IMR-90 (cell line): ENCODE measurements at regions not wholly inside any gene's neighbourhood (a gene's known extent, or its start where the extent isn't known, plus 50 kb on each side); places are given as distances from the start of the nearest gene placed in this dataset.

Experiments
- ATAC-seq: fragments of 200-7000 bp; cut with Tn5 transposase; 2 replicates; pipeline ENCODE4 v1.9.1; 2020; ENCODE audit warnings: low read depth, mild to moderate bottlenecking, moderate library complexity
- BruUV-seq: library from RNA; stranded (reverse); fragments of 400-500 nt; replicated peaks from 2 replicates; lab custom pipeline; 2021; lab: Mats Ljungman, UMichigan
- CTCF ChIA-PET: fragments of 300-600 bp; formaldehyde crosslinking; extraction: SDS; loops from one replicate; lab custom pipeline; 2021; ENCODE audit warnings: antibody characterized with exemption; lab: Yijun Ruan, JAX
- POLR2A ChIA-PET: fragments of 300-600 bp; sonication (Branson Sonifier 250); formaldehyde crosslinking; loops from one replicate; lab custom pipeline; 2022; ENCODE audit warnings: antibody characterized with exemption; ENCODE audit not compliant: unreplicated experiment; lab: Charles Lee
- DNase-seq: peaks from one replicate; pipeline ENCODE4 v3.0.0; 2013
- H2AFZ ChIP-seq: replicated peaks from 2 replicates; pipeline ENCODE3; 2013; ENCODE audit warnings: low read length, mild to moderate bottlenecking; ENCODE audit not compliant: poor library complexity
- H2AK5ac ChIP-seq: 2 replicates; pipeline ENCODE4 v1.6.1; 2013; ENCODE audit warnings: low read depth, low read length, inconsistent platforms
- H2AK9ac ChIP-seq: replicated peaks from 2 replicates; pipeline ENCODE3; 2013; ENCODE audit warnings: mild to moderate bottlenecking, low read depth, low read length, moderate library complexity; ENCODE audit not compliant: poor library complexity
- H2BK120ac ChIP-seq: 2 replicates; pipeline ENCODE4 v1.6.1; 2013; ENCODE audit warnings: low read depth, low read length, inconsistent platforms
- H2BK15ac ChIP-seq: 3 replicates; pipeline ENCODE4 v1.6.1; 2013; ENCODE audit warnings: low read depth, low read length, inconsistent platforms
- H2BK20ac ChIP-seq: 2 replicates; pipeline ENCODE4 v1.6.1; 2013; ENCODE audit warnings: low read depth, mild to moderate bottlenecking, inconsistent platforms, low read length, moderate library complexity
- H2BK5ac ChIP-seq: 2 replicates; pipeline ENCODE4 v1.6.1; 2013; ENCODE audit warnings: mild to moderate bottlenecking, low read depth, low read length, inconsistent platforms; ENCODE audit not compliant: poor library complexity, severe bottlenecking
- H3K14ac ChIP-seq: replicated peaks from 2 replicates; pipeline ENCODE4 v1.6.1; 2013; ENCODE audit warnings: low read depth, low read length, inconsistent platforms
- H3K18ac ChIP-seq: 2 replicates; pipeline ENCODE4 v1.6.1; 2013; ENCODE audit warnings: low read depth, low read length, control low read depth
- H3K23ac ChIP-seq: 2 replicates; pipeline ENCODE4 v1.6.1; 2013; ENCODE audit warnings: low read depth, low read length, inconsistent platforms
- H3K27ac ChIP-seq: 2 replicates; pipeline ENCODE4 v1.5.1; 2013; ENCODE audit warnings: mild to moderate bottlenecking, control low read depth, low read length; ENCODE audit not compliant: insufficient read depth
- H3K27me3 ChIP-seq: 2 replicates; pipeline ENCODE4 v1.6.1; 2013; ENCODE audit warnings: low read length; ENCODE audit not compliant: control insufficient read depth, insufficient read depth
- H3K36me3 ChIP-seq: 2 replicates; pipeline ENCODE4 v1.6.1; 2013; ENCODE audit warnings: low read length, mixed read lengths; ENCODE audit not compliant: control insufficient read depth, insufficient read depth
- H3K4ac ChIP-seq: 2 replicates; pipeline ENCODE4 v1.6.1; 2013; ENCODE audit warnings: low read depth, low read length, inconsistent platforms
- H3K4me1 ChIP-seq: 2 replicates; pipeline ENCODE4 v1.6.1; 2013; ENCODE audit warnings: low read length, mixed read lengths; ENCODE audit not compliant: control insufficient read depth, insufficient read depth
- H3K4me2 ChIP-seq: 2 replicates; pipeline ENCODE4 v1.6.1; 2013; ENCODE audit warnings: low read depth, mild to moderate bottlenecking, control low read depth, low read length, moderate library complexity
- H3K4me3 ChIP-seq: 2 replicates; pipeline ENCODE4 v1.5.1; 2013; ENCODE audit warnings: low read depth, mild to moderate bottlenecking, control low read depth, low read length, moderate library complexity; ENCODE audit not compliant: insufficient read depth
- H3K56ac ChIP-seq: 2 replicates; pipeline ENCODE4 v1.6.1; 2013; ENCODE audit warnings: low read length, inconsistent platforms; ENCODE audit not compliant: insufficient read depth; ENCODE audit errors: extremely low read depth
- H3K79me1 ChIP-seq, 2 experiments: 2 replicates each; pipeline ENCODE4 v1.6.1; 2013; ENCODE audit warnings: low read length in 2 of 2, inconsistent platforms in 1 of 2, low read depth in 1 of 2
- H3K9ac ChIP-seq: 2 replicates; pipeline ENCODE4 v1.6.1; 2013; ENCODE audit warnings: low read depth, low read length, control low read depth
- H3K9me1 ChIP-seq: 2 replicates; pipeline ENCODE4 v1.6.1; 2013; ENCODE audit warnings: low read length, inconsistent platforms; ENCODE audit not compliant: insufficient read depth
- H3K9me3 ChIP-seq: 2 replicates; pipeline ENCODE4 v1.6.1; 2013; ENCODE audit warnings: low read length; ENCODE audit not compliant: control insufficient read depth, insufficient read depth
- H4K20me1 ChIP-seq: 2 replicates; pipeline ENCODE4 v1.6.1; 2013; ENCODE audit warnings: low read length, inconsistent platforms; ENCODE audit not compliant: insufficient read depth
- H4K5ac ChIP-seq: 2 replicates; pipeline ENCODE4 v1.6.1; 2013; ENCODE audit warnings: mild to moderate bottlenecking, low read depth, low read length, control low read depth
- H4K8ac ChIP-seq, 2 experiments: 2 replicates each; pipeline ENCODE4 v1.6.1; 2013; ENCODE audit warnings: low read depth in 2 of 2, low read length in 2 of 2, control low read depth in 1 of 2, inconsistent platforms in 1 of 2
- H4K91ac ChIP-seq: 2 replicates; pipeline ENCODE4 v1.6.1; 2013; ENCODE audit warnings: low read depth, low read length, inconsistent platforms; ENCODE audit not compliant: insufficient read depth
- BHLHE40 ChIP-seq: fragments of 150-350 bp; IDR thresholded peaks from 2 replicates; pipeline ENCODE4 v1.6.1; 2016; ENCODE audit warnings: mild to moderate bottlenecking, low read depth, low read length
- CEBPB ChIP-seq: IDR thresholded peaks from 2 replicates; pipeline ENCODE4 v1.6.1; 2012; ENCODE audit warnings: low read depth, low read length, improper control_type of control experiment
- CHD1 ChIP-seq: IDR thresholded peaks from 2 replicates; pipeline ENCODE4 v1.6.1; 2012; ENCODE audit warnings: low read depth, low read length, improper control_type of control experiment
- MAFK ChIP-seq: IDR thresholded peaks from 2 replicates; pipeline ENCODE4 v1.6.1; 2012; ENCODE audit warnings: low read depth, low read length, improper control_type of control experiment
- MAZ ChIP-seq: IDR thresholded peaks from 2 replicates; pipeline ENCODE4 v1.6.1; 2012; ENCODE audit warnings: low read depth, mild to moderate bottlenecking, low read length, improper control_type of control experiment, moderate library complexity, borderline replicate concordance
- MXI1 ChIP-seq: IDR thresholded peaks from 2 replicates; pipeline ENCODE4 v1.6.1; 2012; ENCODE audit warnings: low read depth, mild to moderate bottlenecking, low read length, moderate library complexity, borderline replicate concordance
- NFE2L2 ChIP-seq: fragments of 150-350 bp; IDR thresholded peaks from 2 replicates; pipeline ENCODE4 v1.6.1; 2016; ENCODE audit warnings: low read depth, mild to moderate bottlenecking, low read length
- POLR2A ChIP-seq: IDR thresholded peaks from 2 replicates; pipeline ENCODE4 v1.6.1; 2012; ENCODE audit warnings: mild to moderate bottlenecking, low read depth, low read length
- RAD21 ChIP-seq: IDR thresholded peaks from 2 replicates; pipeline ENCODE4 v1.6.1; 2012; ENCODE audit warnings: low read length, improper control_type of control experiment
- RCOR1 ChIP-seq: IDR thresholded peaks from 2 replicates; pipeline ENCODE4 v1.6.1; 2012; ENCODE audit warnings: mild to moderate bottlenecking, low read length, improper control_type of control experiment; ENCODE audit not compliant: insufficient replicate concordance
- RFX5 ChIP-seq: IDR thresholded peaks from 2 replicates; pipeline ENCODE4 v1.8.0; 2012; ENCODE audit warnings: low read depth, mild to moderate bottlenecking, low read length, moderate library complexity
- SMC3 ChIP-seq: fragments of 150-350 bp; IDR thresholded peaks from 2 replicates; pipeline ENCODE4 v1.6.1; 2016; ENCODE audit warnings: low read depth, mild to moderate bottlenecking, antibody characterized with exemption, low read length, moderate library complexity
- WGBS, 2 experiments: methylation state at CpG; one replicate each; pipeline versions ENCODE4 v1.1.5 to v1.1.7; 2013; ENCODE audit warnings: missing lambda C conversion rate in 2 of 2; ENCODE audit not compliant: insufficient read length in 1 of 2; ENCODE audit errors: extremely low coverage in 2 of 2; 5-methylcytosine and 5-hydroxymethylcytosine counted together
- dilution Hi-C: fragments of 300-500 bp; cut with HindIII; formaldehyde crosslinking; loops from one replicate; pipeline ENCODE4 v1.14.3; 2018; ENCODE audit warnings: low sequenced_read_pairs; ENCODE audit not compliant: unreplicated experiment
- in situ Hi-C: fragments of 300-500 bp; cut with MboI; formaldehyde crosslinking; loops from 3 replicates; pipeline ENCODE4 v1.14.3; 2019; ENCODE audit warnings: low sequenced_read_pairs, inconsistent platforms, mixed read lengths
- intact Hi-C: fragments of 100-400 bp; cut with micrococcal nuclease; formaldehyde crosslinking; loops from 2 replicates; pipeline ENCODE4 v1.10.0; 2022
- TF ChIP-seq, protein P1 (sequence below): fragments of 150-350 bp; IDR thresholded peaks from 2 replicates; pipeline ENCODE4 v1.6.1; 2017; ENCODE audit warnings: mild to moderate bottlenecking, antibody characterized with exemption, low read length, low read depth

DNA sequence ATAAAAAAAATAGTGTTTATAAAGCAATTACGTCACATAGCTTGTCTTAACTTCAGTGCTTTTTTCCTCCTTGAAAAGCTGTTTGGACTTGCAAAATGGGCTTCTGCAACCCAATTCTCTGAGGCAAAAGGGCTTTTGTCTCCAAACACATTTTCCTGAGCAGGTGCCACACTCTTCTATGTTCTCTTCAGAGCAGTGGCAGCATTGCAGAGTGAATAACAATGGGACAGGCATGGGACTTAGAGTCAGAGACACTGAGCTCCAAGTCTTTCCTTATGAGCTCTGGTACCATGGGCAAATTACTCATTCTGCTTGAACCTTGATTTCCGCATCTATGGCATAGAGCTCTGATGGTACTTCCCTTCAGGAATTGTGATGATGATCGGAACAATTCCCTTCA, 149.0 kb downstream of the ARL6IP6 start:
- Histone ChIP-seq H2BK15ac (no peak overlapping the region), H2AK5ac (no peak overlapping the region), H2AFZ (no peak overlapping the region), H3K9me1 (no peaks in the 10 kb centered on the region), H4K20me1 (no peaks in the 10 kb centered on the region), H4K91ac (no peak overlapping the region), H3K18ac (no peak overlapping the region), H2BK120ac (no peak overlapping the region), H3K4me1 (no peaks in the 10 kb centered on the region), H2AK9ac (no peak overlapping the region), H3K23ac (no peak overlapping the region), H3K4me2 (no peak overlapping the region), H3K36me3 (no peaks in the 10 kb centered on the region), H4K5ac (no peak overlapping the region), H3K27me3 (no peaks in the 10 kb centered on the region), H3K4ac (no peak overlapping the region), H2BK20ac (no peak overlapping the region), H3K56ac (no peak overlapping the region), H3K79me1 (no peaks in the 10 kb centered on the region), H3K27ac (no peak overlapping the region), H2BK5ac (no peak overlapping the region), H3K9ac (no peak overlapping the region), H3K14ac (no peak overlapping the region), H4K8ac (no peak overlapping the region), H3K4me3 (no peak overlapping the region), H3K9me3 (no peaks in the 10 kb centered on the region)
- TF ChIP-seq POLR2A (no peak), CHD1 (no peak), BHLHE40 (no peak), CEBPB (no peak), MXI1 (no peak), NFE2L2 (no peak), MAZ (no peak), RCOR1 (no peak), SMC3 (no peak), RAD21 (no peak), RFX5 (no peak), MAFK (no peak)
- TF ChIP-seq, protein P1, sequence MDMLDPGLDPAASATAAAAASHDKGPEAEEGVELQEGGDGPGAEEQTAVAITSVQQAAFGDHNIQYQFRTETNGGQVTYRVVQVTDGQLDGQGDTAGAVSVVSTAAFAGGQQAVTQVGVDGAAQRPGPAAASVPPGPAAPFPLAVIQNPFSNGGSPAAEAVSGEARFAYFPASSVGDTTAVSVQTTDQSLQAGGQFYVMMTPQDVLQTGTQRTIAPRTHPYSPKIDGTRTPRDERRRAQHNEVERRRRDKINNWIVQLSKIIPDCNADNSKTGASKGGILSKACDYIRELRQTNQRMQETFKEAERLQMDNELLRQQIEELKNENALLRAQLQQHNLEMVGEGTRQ, result no peak
- CTCF ChIA-PET, result no interaction called here
- intact Hi-C loops (no loop called here), in situ Hi-C loops (no loop called here), dilution Hi-C loops (no loop called here)
- DNase-seq, result no peak
- no TSS peak for BruUV-seq
- WGBS, 2 experiments, result no CpG with 5 or more reads among the region's 3 CpGs
- POLR2A ChIA-PET, result no interaction called here
- no peak for ATAC-seq
